Dedifferentiated amniotic fluid mesenchymal stem cell (primary cell): ENCODE measurements at regions not wholly inside any gene's neighbourhood (a gene's known extent, or its start where the extent isn't known, plus 50 kb on each side); places are given as distances from the start of the nearest gene placed in this dataset.

ENCODE experiments used
- DNase-seq: peaks from one replicate; pipeline ENCODE4 v3.0.0-alpha.2; 2016; ENCODE audit errors: extremely low spot score

DNA sequence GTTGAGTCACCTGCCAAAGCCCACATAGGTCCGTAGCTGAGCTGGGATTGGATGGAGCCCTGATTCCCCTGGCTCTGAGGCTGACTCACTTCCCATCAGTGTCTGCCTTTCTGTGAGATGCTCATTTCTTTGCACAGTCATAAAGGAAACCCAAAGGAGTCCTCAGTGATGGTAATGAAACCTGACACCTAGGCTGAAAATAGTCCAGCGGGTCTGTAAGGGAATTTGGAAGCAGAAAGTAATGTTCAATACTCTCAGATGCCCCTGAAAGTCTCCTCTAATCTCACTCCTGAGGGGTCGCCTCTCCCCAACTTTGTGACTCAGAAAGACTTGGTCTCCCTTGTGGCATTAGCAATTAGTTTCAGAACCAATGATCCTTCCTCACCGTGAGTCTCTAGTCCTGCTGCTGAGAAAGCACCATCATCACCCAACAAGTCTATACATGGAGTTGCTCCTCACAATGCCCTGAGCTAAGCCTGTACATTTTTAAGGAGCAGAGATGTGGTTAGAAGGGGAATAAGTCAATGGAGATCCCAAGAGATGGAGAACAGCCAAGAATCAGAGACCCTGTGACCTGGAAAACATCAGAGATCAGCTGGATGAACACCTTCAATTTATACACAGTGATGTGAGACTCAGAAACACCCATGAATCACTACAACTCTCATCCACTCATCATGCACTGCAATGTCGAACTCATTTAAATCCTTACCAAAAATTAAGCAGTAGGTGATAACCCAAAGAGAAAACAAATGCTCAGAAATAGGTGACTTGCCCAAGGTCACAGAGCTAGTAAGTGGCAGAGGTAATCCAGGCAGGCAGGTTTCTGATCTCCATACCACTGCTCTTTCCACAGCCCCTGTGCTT, 219.0 kb upstream of the CPEB2 start:
- no peak for DNase-seq

DNA sequence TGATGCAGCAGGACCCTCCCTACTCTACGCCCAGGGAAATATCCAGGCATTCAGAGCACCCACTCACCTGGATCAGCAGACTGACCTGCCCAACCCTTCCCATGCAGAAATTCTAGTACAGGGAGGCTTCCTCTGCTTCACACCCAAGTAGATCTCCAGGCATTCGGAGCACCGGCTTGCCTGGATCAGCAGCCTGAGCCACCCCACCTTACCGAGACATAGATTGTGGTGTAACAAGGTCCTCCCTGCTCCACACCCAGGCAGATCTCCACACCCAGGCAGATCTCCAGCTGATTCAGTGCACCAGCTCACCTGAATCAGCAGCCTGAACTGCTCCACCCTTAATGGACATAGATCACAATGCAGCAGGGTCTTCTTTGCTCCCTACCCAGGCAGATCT, 215.1 kb upstream of the CPEB2 start:
- DNase-seq = no peak

DNA sequence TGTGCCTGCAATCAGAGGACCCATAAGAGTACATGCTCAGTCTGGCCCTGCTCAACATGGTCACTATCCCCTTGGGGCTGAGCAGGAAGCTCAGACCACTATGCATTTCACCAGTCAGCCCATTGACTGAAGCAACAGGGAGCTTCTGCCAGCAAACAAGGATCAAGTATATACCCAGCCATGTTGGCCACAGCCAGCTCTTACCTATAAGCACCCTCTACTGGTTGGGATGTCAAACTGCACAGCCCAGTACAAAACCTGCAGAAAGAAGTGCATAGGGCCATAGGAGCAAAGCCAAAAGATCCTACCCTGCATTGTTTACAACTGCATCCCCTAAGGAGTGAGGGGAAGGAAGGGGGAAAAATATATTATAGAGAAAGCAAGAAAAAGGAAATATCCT, 214.4 kb upstream of the CPEB2 start:
- no peak for DNase-seq

DNA sequence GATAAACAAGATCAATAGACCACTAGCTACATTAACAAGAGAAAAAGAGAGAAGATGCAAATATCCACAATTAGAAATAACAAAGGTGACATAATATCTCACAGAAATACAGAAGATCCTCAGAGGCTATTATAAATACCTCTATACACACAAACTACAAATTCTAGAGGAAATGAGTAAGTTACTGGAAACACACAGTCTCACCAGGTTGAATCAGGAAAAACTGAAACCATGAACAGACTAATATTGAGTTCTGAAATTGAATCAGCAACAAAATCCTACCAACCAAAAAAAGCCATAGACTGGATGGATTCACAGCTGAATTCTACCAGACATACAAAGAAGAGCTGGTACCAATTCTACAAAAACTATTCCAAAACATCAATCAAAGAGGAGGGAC, 211.8 kb upstream of the CPEB2 start:
- no peak for DNase-seq

DNA sequence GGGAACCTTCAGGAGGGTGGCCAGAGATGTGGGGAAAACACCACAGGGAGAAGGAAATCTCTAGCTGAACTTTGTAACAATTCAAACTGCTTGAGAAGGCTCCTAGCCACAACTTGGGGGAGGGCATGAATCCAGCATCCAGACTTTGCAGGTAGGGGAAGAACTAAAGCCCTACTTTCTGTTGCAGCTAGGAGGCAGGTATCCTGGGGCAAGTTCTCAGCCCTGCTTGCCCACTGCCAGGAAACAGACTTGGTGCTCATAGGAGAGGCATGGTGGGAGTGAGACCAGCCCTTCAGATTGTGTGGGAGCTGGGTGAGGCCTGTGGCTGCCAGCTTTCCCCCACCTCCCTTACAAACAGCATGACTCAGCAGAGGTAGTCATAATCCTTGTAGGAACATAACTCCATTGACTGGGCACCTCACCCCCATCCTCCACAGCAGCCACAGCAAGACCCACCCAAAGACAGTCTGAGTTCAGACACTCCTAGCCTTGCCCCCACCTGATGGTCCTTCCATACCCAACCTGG, 209.5 kb upstream of the CPEB2 start:
- no peak for DNase-seq

DNA sequence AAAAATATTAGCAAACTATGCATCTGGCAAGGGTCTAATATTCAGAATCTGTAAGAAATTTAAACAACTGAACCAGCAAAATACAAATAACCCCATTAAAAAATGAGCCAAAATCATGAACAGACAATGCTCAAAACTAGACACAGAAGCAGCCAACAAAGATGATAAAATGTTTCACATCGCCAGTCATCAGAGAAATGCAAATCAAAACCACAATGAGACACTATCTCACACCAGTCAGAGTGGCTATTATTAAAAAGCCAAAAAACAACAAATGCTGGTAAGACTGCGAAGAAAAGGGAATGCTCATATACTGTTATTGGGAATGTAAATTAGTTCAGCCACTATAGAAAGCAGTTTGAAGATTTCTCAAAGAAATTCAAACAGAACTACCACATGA, 201.3 kb upstream of the CPEB2 start:
- DNase-seq = no peak

DNA sequence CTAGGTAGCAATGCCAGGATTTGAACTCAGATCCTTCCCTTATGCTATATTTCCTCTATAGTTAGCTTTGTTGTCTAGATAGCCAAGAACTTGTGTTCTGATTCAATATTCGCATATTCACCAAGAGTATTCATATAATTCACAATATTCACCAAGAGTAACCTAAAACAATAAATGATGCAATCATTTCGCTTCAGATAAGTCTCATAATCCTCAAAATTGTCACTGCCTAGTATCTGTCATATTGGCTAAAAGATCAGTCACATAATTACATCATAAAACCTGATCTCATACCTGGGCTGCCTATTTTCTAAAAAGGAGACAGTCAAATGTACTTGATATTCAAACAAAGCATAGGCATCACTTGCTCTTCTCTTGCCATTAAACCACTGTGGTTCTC, 199.7 kb upstream of the CPEB2 start:
- DNase-seq = no peak

DNA sequence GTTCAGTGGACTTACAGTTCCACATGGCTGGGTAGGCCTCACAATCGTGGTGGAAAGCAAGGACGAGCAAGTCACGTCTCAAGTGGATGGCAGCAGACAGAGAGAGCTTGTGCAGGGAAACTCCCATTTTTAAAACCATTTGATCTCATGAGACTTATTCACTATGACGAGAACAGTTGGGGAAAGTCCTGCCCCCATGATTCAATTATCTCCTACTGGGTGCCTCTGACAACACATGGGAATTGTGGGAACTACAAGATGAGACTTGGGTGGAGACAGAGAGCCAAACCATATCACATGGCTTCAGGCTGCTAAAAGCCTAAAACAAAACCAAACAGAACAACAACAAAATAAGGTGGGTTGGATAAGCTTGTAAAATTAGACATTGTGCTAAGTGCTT, 194.4 kb upstream of the CPEB2 start:
- no peak for DNase-seq

DNA sequence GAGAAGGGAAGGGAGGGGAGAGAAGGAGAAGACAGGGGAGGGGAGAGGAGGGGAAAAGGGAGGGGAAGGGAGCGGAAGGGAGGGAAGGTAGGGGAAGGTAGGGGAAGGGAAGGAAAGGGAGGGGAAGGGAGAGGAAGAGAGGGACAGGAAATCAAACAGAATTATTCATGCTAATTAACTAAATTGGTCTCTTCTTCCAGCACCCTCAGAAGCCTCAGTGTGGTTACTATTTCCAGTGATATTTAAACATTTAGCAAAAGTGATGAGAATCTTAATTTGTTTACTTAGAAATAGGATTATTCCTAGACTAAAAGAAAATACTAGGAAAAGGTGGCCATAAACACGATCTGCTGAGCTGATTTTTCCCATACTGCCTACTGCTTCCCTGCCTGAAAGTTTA, 193.1 kb upstream of the CPEB2 start:
- DNase-seq = no peak

DNA sequence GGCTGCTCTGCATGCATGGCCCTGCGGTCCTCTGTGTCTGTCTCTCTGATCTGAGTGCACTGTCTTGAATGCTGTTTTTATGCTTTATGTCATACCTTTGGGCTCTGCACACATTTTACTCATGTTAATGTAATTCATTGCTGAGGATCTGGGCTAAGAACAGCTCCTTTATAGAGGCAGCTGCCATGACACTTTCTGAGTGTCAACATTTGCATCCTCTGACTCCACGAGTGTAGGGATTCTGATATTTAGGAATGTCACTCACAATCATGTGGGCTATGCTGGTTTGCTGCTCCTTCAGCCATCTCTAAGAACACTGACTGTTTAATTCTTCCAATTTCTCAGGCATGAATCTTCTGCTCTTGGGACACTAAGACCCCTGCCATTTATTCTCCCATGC, 192.2 kb upstream of the CPEB2 start:
- DNase-seq = no peak

DNA sequence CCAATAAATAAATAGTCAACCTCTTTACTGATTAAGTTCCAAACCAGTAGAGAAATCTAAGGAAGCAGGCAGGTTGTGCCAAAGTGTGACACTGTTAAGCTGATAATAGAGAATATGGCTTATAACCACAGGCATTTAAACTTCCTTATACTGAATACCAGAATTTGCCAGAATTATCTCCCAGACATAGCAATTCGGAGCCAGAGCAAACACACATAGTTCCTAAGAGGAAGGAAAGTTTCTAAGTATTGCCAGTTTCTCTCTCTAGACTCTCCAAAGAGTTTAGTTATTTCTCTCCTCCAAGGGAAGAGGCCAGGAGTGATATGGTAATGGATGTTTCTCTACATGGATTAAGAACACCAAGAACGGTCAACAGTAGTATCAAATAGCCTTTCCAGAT, 191.7 kb upstream of the CPEB2 start:
- DNase-seq = no peak

DNA sequence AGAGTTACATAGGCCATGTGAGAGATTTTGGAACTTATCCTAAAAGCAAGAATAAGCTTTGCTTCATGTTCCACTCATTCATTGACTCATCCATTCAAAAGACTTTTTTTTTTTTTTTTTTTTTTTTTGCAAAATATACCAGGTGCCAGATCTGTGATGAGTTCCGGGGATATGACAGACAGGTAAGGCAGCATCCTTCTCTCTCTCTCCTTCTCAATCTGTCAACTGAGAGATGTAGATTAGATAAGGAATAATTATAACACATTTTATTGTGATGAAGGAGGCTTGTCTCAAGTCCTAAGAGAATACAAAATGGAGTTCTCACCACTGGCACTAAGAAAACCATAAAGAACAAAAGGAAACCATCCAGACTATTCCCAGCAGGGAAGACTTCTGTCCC, 190.2 kb upstream of the CPEB2 start:
- DNase-seq = no peak

DNA sequence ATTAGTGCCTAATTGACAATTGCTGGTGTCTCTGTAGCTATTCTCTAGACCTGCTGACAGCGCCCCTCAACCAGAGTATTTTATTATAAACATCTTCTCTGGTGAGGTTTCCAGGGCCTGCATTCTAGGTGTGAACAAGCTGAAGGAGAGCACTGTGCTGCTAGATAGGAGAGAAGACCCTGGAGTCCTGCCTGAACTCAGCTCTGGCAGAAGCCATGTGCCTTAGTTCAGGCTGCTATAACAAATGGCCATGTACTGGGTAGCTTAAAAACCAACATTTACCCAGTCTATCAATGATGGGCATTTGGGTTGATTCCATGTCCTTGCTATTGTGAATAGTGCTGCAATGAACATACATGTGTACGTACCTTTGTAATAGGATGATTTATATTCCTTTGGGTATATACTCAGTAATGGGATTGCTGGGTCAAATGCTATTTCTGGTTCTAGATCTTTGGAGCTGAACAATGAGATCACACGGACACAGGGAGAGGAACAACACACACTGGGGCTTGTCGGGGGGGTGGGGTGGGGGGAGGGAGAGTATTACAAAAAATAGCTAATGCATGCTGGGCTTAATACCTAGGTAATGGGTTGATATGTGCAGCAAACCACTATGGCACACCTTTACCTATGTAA, 185.5 kb upstream of the CPEB2 start:
- DNase-seq = no peak

DNA sequence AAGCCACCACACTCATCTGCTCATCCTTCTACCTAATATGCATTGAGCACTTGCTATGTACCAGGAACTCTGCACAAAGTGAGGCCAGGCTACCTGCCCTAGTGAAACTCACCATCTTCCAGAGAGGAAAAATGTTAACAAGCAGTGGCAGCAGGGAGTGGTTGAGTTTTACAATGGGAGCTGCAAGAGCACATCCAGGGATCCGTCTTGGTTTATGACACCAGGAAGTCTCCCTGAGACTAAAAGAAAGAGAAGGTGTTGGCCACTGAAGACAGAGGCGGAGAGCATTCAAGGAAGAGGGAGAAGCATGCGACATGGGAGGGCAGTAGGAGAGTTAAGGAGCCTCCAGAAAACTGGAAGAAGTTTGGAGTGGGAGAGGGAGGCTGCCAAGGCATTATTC, 178.1 kb upstream of the CPEB2 start:
- DNase-seq = no peak

DNA sequence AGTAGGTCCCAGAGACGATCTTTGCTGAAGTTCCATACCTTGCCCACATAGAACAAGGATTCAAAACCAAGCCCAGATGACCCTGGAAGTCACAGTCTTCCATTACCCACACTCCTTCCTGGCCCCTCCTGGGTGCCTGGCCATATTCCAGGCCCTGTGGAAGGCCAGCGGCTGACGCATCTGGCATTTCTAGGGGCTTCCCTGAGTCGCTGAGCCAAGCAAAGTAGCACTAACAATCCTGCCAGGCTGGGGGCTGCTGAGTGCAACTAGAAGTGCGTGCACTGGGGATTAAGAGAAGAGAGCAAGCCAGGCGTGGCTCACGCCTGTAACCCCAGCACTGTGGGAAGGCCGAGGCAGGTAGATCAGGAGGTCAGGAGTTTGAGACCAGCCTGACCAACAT, 175.2 kb upstream of the CPEB2 start:
- no peak for DNase-seq

DNA sequence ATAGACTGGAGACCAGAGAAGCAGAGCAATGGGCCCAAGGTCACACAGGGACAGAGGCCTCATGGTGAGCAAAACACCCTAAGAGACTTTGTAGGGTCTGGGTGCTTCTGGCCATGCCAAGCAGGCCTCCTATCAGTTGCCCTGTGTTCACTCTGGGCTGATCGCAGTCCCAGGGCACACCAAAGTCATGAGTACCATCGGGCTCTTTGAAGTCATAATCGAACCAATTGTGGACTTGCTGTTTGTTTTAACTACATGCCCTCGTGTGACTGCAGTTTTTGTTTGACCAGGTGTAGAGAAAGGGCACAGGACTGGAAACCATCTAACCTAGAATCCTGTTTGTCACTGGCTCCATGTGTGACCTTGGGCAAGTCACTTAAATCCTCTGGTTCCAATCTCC, 172.5 kb upstream of the CPEB2 start:
- no peak for DNase-seq

DNA sequence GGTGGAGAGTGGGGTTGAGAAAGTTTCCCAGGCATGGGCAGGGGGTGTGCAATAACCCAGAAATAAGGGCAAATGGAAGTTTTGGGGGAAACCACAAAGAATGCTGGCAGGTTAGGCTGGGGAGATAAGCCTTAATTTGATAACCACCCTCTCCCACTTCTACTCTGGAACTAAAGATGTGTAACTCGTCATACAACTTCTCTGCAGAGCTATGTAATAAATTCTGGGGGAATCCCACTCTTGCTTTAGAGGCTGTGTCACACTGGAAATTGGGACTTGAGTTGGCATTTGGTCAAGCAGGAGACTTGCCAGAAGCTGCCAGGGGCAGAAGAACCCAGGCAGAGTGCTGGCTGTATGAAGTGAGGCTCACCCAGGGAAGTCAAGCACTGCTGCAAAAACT, 170.9 kb upstream of the CPEB2 start:
- no peak for DNase-seq

DNA sequence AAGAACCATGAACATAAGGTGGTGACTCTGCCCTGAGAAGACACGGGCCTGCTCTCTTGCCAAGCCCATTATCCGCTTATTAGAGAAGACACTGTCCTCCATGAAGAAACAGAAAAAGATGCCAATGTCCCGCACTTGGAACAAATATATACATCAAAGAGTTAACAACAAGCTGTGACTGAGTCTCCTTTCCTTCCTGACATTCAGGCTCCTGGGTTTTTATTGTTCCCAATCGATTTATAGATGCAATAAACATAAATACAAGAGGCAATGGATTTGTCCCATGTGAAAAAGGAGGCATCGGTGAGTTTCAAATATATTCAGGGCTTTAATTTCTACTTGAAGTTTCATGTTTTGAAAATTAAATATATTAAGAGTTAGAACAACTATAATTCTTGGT, 169.2 kb upstream of the CPEB2 start:
- DNase-seq = no peak

DNA sequence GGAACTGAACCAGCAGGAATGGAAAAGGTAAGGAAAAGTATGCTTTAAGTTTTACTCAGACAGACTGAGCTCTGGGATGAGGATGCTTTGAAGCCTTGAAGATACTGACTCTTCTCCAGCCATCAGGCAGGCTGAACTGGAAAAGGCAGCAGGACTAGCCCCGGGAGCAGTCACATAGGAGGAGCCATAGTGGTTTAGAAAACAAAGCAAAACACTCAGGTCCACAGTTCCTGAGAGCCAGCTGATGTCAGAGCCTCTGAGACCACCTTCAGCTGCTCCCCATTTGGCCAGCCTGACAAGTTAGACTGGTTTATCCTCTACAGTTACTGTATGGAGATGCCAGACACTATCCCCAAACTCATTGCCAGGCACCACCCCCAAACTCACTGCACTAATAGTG, 167.9 kb upstream of the CPEB2 start:
- no peak for DNase-seq

DNA sequence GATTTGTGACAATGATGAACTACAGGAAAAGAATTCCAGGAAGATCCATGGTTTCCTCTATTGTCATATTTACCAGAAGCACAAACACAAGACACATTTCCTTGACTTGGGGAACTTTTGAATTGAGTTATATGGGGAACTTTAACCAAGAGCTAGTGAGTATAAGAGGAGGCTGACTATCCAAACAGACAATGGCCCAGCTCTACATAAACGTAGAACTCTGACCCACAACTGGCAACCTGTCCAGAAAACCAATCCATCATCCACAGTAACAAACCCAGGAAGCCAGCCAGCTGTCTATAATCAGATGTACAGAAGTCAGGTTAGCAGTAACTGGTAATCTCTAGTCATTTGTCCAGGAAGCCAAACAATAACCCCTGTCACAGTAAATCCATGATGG, 167.0 kb upstream of the CPEB2 start:
- no peak for DNase-seq

DNA sequence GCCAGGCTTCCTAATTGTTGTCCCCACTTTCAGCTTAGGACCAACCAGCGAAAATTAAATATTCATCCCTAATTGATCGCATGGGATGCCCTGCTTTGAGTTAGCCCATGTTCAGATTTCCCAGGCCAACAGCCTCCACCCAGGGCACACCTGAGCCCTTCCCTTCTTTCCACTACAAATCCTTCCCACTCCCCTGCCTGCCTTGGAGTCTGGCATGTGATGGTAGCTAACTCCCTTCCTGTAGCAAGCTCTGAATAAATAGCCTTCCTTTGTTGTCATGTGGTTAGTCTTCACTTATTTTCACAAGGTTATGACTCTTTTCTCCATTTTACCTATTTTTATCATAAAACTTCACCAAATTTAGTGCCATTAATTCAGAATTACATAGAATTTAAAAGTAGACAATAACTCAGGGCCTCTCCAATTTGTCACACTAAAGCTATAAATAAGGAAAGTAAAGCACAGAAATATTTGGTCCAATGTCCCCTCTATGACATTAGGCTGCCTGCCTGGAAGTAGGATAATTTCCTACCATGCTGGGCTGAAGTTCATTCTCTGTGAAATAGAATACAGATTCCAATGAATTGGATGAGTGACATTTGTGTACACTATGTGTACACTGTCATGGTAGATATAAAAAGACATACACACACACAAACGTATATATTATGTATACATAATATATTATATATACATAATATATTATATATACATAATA, 166.4 kb upstream of the CPEB2 start:
- DNase-seq = no peak

DNA sequence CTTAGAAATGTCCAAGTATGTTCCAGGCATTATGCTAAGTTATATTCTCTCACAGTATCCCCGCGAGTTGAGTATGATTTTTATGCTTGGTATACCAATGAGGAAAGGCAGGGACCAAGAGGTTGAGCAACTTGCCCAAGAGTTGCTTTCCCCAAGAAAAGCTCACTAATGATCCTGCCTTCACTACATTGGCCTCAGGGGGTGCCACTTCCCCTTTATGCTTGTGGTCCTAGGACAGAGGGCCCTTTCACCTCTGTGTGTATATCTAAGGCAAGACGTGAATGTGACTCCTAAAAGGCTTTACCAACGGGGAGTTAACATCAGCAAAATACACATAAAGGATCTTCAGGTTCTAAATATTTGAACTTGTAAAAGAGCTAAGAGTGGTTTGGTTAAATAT, 164.4 kb upstream of the CPEB2 start:
- DNase-seq = no peak
